Putamen (tissue), 1 donor: ENCODE measurements at regions not wholly inside any gene's neighbourhood (a gene's known extent, or its start where the extent isn't known, plus 50 kb on each side); places are given as distances from the start of the nearest gene placed in this dataset.
A peak's percentile ranks its signal among the peaks of the same experiment; 100 is the strongest.

Experiments used
- DNase-seq: peaks from one replicate; pipeline ENCODE4 v3.0.0-alpha.2; 2016; ENCODE audit warnings: low spot score

- no peak for DNase-seq
Measured at GRCh38 chr2:67836866-67837265, 225.9 kb downstream of the C1D start.

- DNase-seq, result no peak
Measured at GRCh38 chr2:67838205-67838604, 224.6 kb downstream of the C1D start.

GRCh38 chr2:67839242-67839641, 223.6 kb downstream of the C1D start:
- no peak for DNase-seq

GRCh38 chr2:67839668-67840067, 223.1 kb downstream of the C1D start:
- DNase-seq, result no peak

- no peak for DNase-seq
Measured at GRCh38 chr2:67840460-67841068, 222.2 kb downstream of the C1D start.

- no peak for DNase-seq
Measured at GRCh38 chr2:67841711-67842110, 221.1 kb downstream of the C1D start.

GRCh38 chr2:67842375-67842959, 220.3 kb downstream of the C1D start:
- no peak for DNase-seq

GRCh38 chr2:67844024-67844540, 218.7 kb downstream of the C1D start:
- no peak for DNase-seq

DNA sequence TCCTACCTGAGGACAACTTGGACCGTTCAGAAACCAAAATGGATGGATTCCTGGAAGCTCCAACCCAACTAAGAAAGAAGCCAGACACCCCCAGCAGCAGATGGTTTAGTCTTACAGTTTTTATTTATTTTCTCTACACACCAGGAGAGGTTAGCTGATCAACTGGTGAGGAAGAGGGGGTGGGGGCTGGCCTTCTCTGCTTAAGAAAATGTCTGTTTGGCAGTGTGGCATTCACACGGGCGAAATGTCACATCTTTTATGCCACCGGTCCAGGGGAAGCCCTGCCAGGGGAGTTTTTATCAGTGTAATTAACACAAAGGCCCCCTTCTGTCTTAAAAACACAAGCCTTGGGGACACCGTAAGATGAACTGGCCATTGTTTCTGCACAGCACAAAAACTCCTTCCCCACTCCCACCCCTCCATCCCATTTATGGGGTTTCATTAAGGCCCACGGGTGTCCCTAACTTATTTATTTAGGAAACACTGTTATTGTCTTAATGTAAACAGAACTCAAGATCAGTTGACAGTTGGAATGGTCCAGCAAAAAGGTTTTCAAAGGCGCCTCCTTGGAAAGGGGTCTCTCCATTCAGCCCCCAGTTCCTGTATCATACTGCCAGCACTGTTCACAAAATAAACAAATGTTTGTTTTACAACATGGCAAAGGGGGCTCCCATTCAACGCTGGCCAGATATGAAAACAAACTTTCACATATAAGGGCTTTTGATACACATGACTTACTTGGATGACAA, 217.0 kb downstream of the C1D start:
- no peak for DNase-seq

DNA sequence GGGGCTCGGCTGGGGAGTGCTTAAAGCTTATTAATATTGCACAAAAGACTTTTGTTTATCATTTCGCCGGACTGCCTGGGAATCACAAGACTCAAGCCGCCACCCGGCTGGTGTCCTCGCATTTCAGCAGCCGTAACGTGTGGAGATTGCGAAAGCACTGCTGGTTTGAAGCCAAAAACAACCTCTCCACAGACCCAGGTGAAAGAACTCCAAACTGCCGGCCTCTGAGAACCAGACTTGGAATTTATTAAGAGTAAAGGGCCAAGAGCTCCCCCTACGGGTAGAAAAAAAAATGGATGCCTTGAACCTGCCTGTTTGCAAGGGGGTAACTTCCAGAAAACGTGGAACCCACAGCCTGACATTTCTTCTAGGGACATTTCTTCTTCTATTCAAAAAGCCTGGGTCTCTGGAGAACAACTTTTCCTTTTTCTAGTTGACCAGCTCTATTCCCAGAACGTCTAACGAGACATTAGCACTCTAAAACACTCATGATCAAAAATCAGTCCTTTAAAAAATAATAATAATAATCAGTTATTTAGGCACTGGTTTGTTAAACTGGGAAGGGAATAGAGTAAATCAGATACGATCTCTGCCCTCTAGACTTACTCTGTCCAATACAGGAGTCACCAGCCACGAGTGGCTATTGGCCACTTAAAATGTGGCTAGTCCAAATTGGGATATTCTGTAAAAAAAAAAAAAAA, 216.3 kb downstream of the C1D start:
- DNase-seq, result peak; percentile 53

DNA sequence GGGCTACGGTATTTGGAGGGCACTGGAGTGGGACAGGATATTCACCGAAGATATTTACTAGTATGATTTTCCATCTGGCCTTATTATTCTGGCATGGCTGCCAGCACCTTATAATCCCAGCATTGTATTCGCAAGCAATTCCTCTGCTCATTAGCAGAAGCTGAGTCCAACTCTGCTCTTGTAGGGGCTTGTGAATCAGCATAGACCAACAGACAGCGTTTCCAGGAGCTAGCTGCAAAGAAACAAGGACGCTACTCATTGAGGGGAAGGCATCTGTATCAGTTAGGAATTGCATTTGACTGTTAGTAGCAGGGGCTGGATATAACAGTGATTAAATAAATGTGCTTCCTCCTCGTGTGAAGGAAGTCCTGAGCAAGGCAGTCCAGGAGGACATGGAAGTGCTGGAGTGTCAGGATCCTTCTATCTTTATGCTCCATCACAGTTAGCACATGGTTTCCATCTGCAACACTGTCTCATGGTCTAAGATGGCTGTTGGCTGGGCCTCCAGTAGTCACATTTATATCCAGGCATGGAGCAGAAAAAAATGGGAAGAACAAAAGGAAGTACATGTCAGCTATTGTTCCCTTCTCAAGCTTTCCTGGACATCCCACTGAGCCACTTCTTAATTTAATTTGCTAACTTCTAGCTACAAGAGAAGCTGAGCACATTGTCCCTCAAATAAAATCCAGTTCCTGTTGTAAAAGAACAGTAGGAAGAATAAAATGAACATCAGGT, 214.1 kb downstream of the C1D start:
- no peak for DNase-seq

- no peak for DNase-seq
Measured at GRCh38 chr2:67851016-67851415, 211.8 kb downstream of the C1D start.

DNA sequence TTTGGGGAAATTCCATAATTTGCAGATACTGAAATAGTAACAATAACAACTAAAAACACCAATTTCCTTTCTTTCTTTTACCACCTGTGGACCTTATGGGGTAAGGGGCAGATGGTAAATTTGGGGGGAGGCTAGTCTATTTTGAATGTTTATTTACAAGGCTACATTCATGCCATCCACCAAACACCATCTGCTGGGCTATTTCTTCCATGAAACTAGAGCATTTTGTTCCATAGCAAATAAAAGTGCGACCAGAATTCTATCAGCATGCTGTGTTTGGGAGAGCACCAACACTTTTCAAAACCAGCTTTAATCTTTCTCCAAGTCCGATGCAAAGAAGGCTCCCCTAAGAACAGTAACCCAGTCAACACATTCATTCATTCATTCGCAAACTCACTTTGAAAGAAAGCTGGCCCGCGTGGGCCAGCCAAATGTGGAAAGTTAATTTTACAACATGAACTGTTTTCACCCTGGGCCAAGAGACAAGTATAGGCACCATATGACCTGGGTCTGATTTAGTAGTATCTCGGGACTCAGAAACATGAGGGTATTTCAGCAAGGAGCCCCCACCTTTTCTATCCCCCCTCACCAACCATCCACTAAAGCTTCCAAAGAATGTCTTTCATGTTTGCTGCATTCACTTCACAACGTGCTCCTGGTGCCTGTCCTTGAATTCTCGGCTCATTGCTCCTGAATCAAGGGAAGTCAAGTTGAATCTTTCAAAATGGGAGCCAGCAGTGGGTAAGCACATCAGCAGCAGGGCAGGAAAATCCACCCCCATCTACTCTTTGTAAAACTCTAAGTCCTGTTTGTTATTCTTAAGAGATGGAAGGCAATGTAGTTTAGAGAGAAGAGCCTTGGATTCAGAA, 210.6 kb downstream of the C1D start:
- DNase-seq, result no peak

GRCh38 chr2:67854103-67854743, 208.6 kb downstream of the C1D start:
- DNase-seq, result no peak

- no peak for DNase-seq
Measured at GRCh38 chr2:67854798-67855197, 208.0 kb downstream of the C1D start.

- DNase-seq, result no peak
Measured at GRCh38 chr2:67856866-67857265, 205.9 kb downstream of the C1D start.

DNA sequence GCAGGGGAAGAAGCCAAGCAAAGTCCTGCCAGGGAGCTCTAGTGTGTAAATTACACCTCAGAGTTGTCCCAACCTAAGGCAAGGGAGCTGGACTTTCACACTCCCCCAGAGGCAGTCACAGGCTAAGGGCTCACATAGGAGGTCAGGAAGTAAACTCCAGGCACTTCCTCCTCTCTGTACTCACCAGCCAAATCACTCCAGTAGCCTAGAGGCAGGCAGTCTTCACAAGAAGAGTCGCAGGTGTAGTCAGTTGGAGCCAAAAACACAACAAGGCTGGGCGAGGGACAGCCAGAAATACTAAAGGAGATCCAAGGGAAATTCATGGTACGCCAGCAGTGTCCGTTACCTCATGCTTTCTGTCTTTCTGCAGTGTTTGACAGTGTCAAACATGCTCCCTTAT, 205.0 kb downstream of the C1D start:
- DNase-seq, result no peak

- DNase-seq, result no peak
Measured at GRCh38 chr2:67858886-67859285, 203.9 kb downstream of the C1D start.

DNA sequence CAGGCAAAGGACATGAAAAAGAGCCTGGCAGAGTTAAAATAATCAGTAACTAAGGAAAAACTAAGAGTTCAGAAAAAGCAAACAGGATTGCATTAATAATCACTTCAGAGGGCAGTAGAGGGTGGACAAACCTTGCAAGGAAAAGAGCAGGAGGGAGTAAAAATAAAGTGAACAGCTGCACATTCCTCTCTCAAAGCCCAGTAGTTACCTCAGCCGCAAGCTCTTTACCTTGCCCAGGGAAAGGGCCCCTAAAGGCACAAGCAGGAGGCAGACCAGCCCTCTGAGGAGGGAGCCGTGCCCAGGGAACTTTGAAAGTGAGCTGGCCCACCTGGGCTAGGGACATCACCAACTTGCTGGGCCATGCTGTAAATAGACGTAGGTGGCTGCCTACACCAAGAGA, 196.9 kb downstream of the C1D start:
- no peak for DNase-seq

- no peak for DNase-seq
Measured at GRCh38 chr2:67867735-67868134, 195.1 kb downstream of the C1D start.
